AG09309 (cell line): ENCODE measurements at regions not wholly inside any gene's neighbourhood (a gene's known extent, or its start where the extent isn't known, plus 50 kb on each side); places are given as distances from the start of the nearest gene placed in this dataset.

Experiments used
- DNase-seq: peaks from one replicate; pipeline ENCODE4 v3.0.0-alpha.2; 2010; ENCODE audit warnings: low read depth
- H3K4me3 ChIP-seq: 2 replicates; pipeline ENCODE4 v1.5.1; 2011; ENCODE audit warnings: mild to moderate bottlenecking, low read depth, low read length, moderate library complexity; ENCODE audit not compliant: control insufficient read depth
- CTCF ChIP-seq: IDR thresholded peaks from 2 replicates; pipeline ENCODE4 v1.5.1; 2011; ENCODE audit warnings: mild to moderate bottlenecking, low read depth, low read length, inconsistent platforms; ENCODE audit not compliant: insufficient read depth, control insufficient read depth; ENCODE audit errors: missing control alignments

- no peak overlapping the region for H3K4me3 ChIP-seq
- TF ChIP-seq CTCF, result no peak
- DNase-seq, result no peak
Measured at GRCh38 chr2:45127891-45128290, 118.6 kb upstream of the SIX2 start.

- no peak overlapping the region for H3K4me3 ChIP-seq
- no peak for DNase-seq
Measured at GRCh38 chr2:45127321-45127720, 118.1 kb upstream of the SIX2 start.

GRCh38 chr2:45125232-45125631 lies 116.0 kb upstream of the SIX2 start:
- no peak for DNase-seq
- no peak for TF ChIP-seq CTCF
- H3K4me3 ChIP-seq, result no peak overlapping the region

More at GRCh38 chr2:45127321-45127720, 118.1 kb upstream of the SIX2 start:
- TF ChIP-seq CTCF, result no peak

- TF ChIP-seq CTCF, result no peak
- no peak for DNase-seq
- H3K4me3 ChIP-seq, result no peak overlapping the region
Measured at GRCh38 chr2:45124456-45124855, 115.2 kb upstream of the SIX2 start.

- no peak for DNase-seq
- TF ChIP-seq CTCF, result no peak
- no peak overlapping the region for H3K4me3 ChIP-seq
Measured at GRCh38 chr2:45123521-45124191, 114.4 kb upstream of the SIX2 start.

- no peak for TF ChIP-seq CTCF
- DNase-seq, result no peak
- H3K4me3 ChIP-seq, result no peak overlapping the region
Measured at GRCh38 chr2:45123065-45123464, 113.8 kb upstream of the SIX2 start.
